Lower leg skin (tissue), 3 donors: ENCODE measurements at regions not wholly inside any gene's neighbourhood (a gene's known extent, or its start where the extent isn't known, plus 50 kb on each side); places are given as distances from the start of the nearest gene placed in this dataset.
"Not testable (repeated sequence)": the region's sequence is repeated elsewhere in the genome, so short reads cannot be mapped to it uniquely, and the experiment has no call there.

Source experiments
- POLR2A ChIP-seq, 2 donors: fragments of 450-650 bp; IDR thresholded peaks; one replicate each; pipeline ENCODE4 v1.6.1; 2016 to 2017; ENCODE audit warnings: antibody characterized with exemption in 2 of 2, mild to moderate bottlenecking in 1 of 2, moderate library complexity in 1 of 2
- TF ChIP-seq, protein P1 (sequence below), 3 donors: fragments of 450-650 bp; IDR thresholded peaks; one replicate each; pipeline ENCODE4 v1.5.1; 2016; ENCODE audit warnings: antibody characterized with exemption in 3 of 3, mild to moderate bottlenecking in 3 of 3, moderate library complexity in 2 of 3

DNA sequence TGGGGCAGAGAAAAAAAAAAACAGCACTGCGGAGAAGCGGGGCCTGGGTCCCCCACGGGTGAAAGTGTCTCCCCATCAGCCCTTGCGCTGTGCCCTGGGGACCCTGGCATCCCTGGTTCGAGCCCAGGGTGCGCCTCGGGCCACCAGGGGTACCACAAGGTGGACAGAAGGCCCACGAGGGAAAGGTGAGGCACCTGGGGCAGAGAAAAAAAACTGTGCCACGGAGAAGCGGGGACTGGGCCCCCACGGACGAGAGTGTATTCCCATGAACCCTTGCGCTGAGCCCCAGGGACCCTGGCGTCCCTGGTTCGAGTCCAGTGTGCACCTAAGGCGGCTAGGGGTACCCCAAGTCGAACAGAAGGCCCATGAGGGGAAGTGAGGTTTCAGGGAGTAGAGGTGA is 395.8 kb upstream of the TPTE start:
- TF ChIP-seq, protein P1, sequence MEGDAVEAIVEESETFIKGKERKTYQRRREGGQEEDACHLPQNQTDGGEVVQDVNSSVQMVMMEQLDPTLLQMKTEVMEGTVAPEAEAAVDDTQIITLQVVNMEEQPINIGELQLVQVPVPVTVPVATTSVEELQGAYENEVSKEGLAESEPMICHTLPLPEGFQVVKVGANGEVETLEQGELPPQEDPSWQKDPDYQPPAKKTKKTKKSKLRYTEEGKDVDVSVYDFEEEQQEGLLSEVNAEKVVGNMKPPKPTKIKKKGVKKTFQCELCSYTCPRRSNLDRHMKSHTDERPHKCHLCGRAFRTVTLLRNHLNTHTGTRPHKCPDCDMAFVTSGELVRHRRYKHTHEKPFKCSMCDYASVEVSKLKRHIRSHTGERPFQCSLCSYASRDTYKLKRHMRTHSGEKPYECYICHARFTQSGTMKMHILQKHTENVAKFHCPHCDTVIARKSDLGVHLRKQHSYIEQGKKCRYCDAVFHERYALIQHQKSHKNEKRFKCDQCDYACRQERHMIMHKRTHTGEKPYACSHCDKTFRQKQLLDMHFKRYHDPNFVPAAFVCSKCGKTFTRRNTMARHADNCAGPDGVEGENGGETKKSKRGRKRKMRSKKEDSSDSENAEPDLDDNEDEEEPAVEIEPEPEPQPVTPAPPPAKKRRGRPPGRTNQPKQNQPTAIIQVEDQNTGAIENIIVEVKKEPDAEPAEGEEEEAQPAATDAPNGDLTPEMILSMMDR (IDR thresholded peaks at IDR 0.05) = not testable (repeated sequence)
- not testable (repeated sequence) for TF ChIP-seq POLR2A (IDR thresholded peaks at IDR 0.05)
